Astrocyte (in vitro differentiated cells and primary cell): ENCODE measurements at regions not wholly inside any gene's neighbourhood (a gene's known extent, or its start where the extent isn't known, plus 50 kb on each side); places are given as distances from the start of the nearest gene placed in this dataset.

ENCODE experiments used
- CTCF ChIP-seq: IDR thresholded peaks from 2 replicates; pipeline ENCODE4 v1.5.1; 2011; ENCODE audit warnings: low read depth, mild to moderate bottlenecking, inconsistent platforms, low read length, moderate library complexity; ENCODE audit not compliant: insufficient read depth
- EZH2 ChIP-seq: IDR thresholded peaks from 2 replicates; pipeline ENCODE4 v1.6.1; 2012; ENCODE audit warnings: mild to moderate bottlenecking, low read length, inconsistent platforms; ENCODE audit not compliant: insufficient read depth

GRCh38 chr12:53854701-53855316, 83.8 kb upstream of the HOXC13 start:
- TF ChIP-seq CTCF (no peak), EZH2 (no peak)
